ENCODE measurements at regions not wholly inside any gene's neighbourhood (a gene's known extent, or its start where the extent isn't known, plus 50 kb on each side); places are given as distances from the start of the nearest gene placed in this dataset.
"Not testable (repeated sequence)": the region's sequence is repeated elsewhere in the genome, so short reads cannot be mapped to it uniquely, and the experiment has no call there.

- DNase-seq (ENCODE audit: low spot score in 2 of 2); H3K36me3 ChIP-seq; H3K27ac ChIP-seq; H3K4me1 ChIP-seq; H3K9me3 ChIP-seq; H3K27me3 ChIP-seq; H3K4me3 ChIP-seq; intact Hi-C loops (cut with DNase I): not testable (repeated sequence)
These were observed 95.0 kb downstream of the GTF2H2C_2 start for GRCh38 chr5:70510161-70510560.

DNA sequence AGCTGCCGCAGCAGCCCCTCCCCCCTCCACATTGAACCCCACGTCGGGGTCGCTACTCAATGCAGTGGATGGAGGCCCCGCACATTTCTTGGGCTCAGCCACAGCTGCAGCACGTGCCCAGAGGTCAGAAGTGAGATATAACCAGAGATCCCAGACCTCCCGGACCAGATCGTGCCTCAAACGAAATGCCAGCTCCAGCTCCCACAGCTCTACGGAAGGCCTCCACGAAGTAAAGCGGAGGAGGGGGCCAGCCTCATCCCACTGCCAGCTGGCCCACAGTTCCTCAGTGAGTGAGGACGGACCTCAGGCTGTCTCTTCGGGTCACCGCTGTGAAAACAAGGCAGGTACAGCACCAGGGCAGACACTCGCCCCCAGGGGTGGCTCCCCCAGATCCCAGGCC lies 95.6 kb downstream of the GTF2H2C_2 start:
- H3K9me3 ChIP-seq; H3K4me1 ChIP-seq; intact Hi-C loops (cut with DNase I); H3K27me3 ChIP-seq; H3K27ac ChIP-seq; H3K36me3 ChIP-seq; H3K4me3 ChIP-seq: not testable (repeated sequence)
- peak in 1 of 2 donors; percentile 13 for DNase-seq (ENCODE audit: low spot score in 2 of 2)
